Neural progenitor cell (in vitro differentiated cells): ENCODE measurements at regions not wholly inside any gene's neighbourhood (a gene's known extent, or its start where the extent isn't known, plus 50 kb on each side); places are given as distances from the start of the nearest gene placed in this dataset.

Source experiments
- DNase-seq: peaks from one replicate; pipeline ENCODE4 v3.0.0-alpha.2; 2016; ENCODE audit warnings: low spot score
- H2AFZ ChIP-seq: fragments of 200-600 bp; sonication (generic); replicated peaks from 2 replicates; pipeline ENCODE4 v1.6.1; 2016; ENCODE audit warnings: antibody characterized with exemption
- H3F3A ChIP-seq: fragments of 200-600 bp; sonication (generic); 2 replicates; pipeline ENCODE4 v1.6.1; 2016; ENCODE audit warnings: antibody characterized with exemption, low read depth
- H3K27ac ChIP-seq: fragments of 200-600 bp; sonication (generic); 2 replicates; pipeline ENCODE4 v1.5.1; 2016; ENCODE audit warnings: mild to moderate bottlenecking
- H3K27me3 ChIP-seq: fragments of 200-600 bp; sonication (generic); 2 replicates; pipeline ENCODE4 v1.6.1; 2016; ENCODE audit warnings: mild to moderate bottlenecking, moderate library complexity
- H3K36me3 ChIP-seq: fragments of 200-600 bp; sonication (generic); 2 replicates; pipeline ENCODE4 v1.5.1; 2016
- H3K4me1 ChIP-seq: fragments of 200-600 bp; sonication (generic); 2 replicates; pipeline ENCODE4 v1.6.1; 2016; ENCODE audit warnings: mixed run types
- H3K4me2 ChIP-seq: fragments of 200-600 bp; sonication (generic); 2 replicates; pipeline ENCODE4 v1.6.1; 2016
- H3K4me3 ChIP-seq: fragments of 200-600 bp; sonication (generic); 2 replicates; pipeline ENCODE4 v1.5.1; 2016
- H3K79me2 ChIP-seq: fragments of 200-600 bp; sonication (generic); 2 replicates; pipeline ENCODE4 v1.6.1; 2016; ENCODE audit warnings: low read depth
- H3K9ac ChIP-seq: fragments of 200-600 bp; sonication (generic); 2 replicates; pipeline ENCODE4 v1.6.1; 2016
- H3K9me3 ChIP-seq: fragments of 200-600 bp; sonication (generic); 2 replicates; pipeline ENCODE4 v1.5.1; 2016; ENCODE audit warnings: low read depth
- H4K20me1 ChIP-seq: fragments of 200-600 bp; sonication (generic); 2 replicates; pipeline ENCODE4 v1.6.1; 2016; ENCODE audit warnings: low read depth
- H3K27ac Mint-ChIP-seq: 3 replicates; pipeline ENCODE4 v1.8.0; 2021; ENCODE audit warnings: mixed read lengths
- H3K27me3 Mint-ChIP-seq: 2 replicates; pipeline ENCODE4 v1.8.0; 2022; ENCODE audit warnings: low read depth, mild to moderate bottlenecking, inconsistent platforms, moderate library complexity, mixed read lengths; ENCODE audit not compliant: insufficient read depth
- H3K36me3 Mint-ChIP-seq: 3 replicates; pipeline ENCODE4 v1.8.0; 2021; ENCODE audit warnings: mixed read lengths
- H3K4me1 Mint-ChIP-seq: 3 replicates; pipeline ENCODE4 v1.8.0; 2021; ENCODE audit warnings: mixed read lengths
- H3K4me3 Mint-ChIP-seq: 3 replicates; pipeline ENCODE4 v1.8.0; 2021; ENCODE audit warnings: mild to moderate bottlenecking, moderate library complexity, mixed read lengths
- H3K9me3 Mint-ChIP-seq: 3 replicates; pipeline ENCODE4 v1.8.0; 2020; ENCODE audit warnings: mixed read lengths
- EZH2 ChIP-seq: fragments of 200-600 bp; sonication (generic); IDR thresholded peaks from 2 replicates; pipeline ENCODE4 v1.6.1; 2017; ENCODE audit warnings: antibody characterized with exemption, mild to moderate bottlenecking, moderate library complexity
- EZH2phosphoT487 ChIP-seq: fragments of 200-600 bp; sonication (generic); IDR thresholded peaks from 2 replicates; pipeline ENCODE4 v1.6.1; 2017; ENCODE audit warnings: antibody characterized with exemption
- TF ChIP-seq, protein P1 (sequence below): fragments of 200-600 bp; sonication (generic); IDR thresholded peaks from 2 replicates; pipeline ENCODE4 v1.5.1; 2017; ENCODE audit warnings: antibody characterized with exemption, mild to moderate bottlenecking

GRCh38 chrX:142005532-142005931 is 101.8 kb downstream of the MAGEC1 start:
- Histone ChIP-seq H3K4me3 (no peak overlapping the region), H3K27me3 (no peaks in the 10 kb centered on the region), H3K9me3 (no peaks in the 10 kb centered on the region), H3F3A (no peaks in the 10 kb centered on the region), H3K79me2 (no peaks in the 10 kb centered on the region), H3K4me2 (no peak overlapping the region), H3K36me3 (no peaks in the 10 kb centered on the region), H3K9ac (no peak overlapping the region), H4K20me1 (no peaks in the 10 kb centered on the region), H2AFZ (no peak overlapping the region), H3K27ac (no peak overlapping the region), H3K4me1 (no peaks in the 10 kb centered on the region)
- H3K4me1 Mint-ChIP-seq: no peaks in the 10 kb centered on the region
- no peaks in the 10 kb centered on the region for H3K27me3 Mint-ChIP-seq
- H3K36me3 Mint-ChIP-seq: no peaks in the 10 kb centered on the region
- TF ChIP-seq EZH2 (no peak), EZH2phosphoT487 (no peak)
- TF ChIP-seq, protein P1, sequence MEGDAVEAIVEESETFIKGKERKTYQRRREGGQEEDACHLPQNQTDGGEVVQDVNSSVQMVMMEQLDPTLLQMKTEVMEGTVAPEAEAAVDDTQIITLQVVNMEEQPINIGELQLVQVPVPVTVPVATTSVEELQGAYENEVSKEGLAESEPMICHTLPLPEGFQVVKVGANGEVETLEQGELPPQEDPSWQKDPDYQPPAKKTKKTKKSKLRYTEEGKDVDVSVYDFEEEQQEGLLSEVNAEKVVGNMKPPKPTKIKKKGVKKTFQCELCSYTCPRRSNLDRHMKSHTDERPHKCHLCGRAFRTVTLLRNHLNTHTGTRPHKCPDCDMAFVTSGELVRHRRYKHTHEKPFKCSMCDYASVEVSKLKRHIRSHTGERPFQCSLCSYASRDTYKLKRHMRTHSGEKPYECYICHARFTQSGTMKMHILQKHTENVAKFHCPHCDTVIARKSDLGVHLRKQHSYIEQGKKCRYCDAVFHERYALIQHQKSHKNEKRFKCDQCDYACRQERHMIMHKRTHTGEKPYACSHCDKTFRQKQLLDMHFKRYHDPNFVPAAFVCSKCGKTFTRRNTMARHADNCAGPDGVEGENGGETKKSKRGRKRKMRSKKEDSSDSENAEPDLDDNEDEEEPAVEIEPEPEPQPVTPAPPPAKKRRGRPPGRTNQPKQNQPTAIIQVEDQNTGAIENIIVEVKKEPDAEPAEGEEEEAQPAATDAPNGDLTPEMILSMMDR: no peak
- H3K27ac Mint-ChIP-seq: no peak overlapping the region
- no peak overlapping the region for H3K4me3 Mint-ChIP-seq
- H3K9me3 Mint-ChIP-seq: no peaks in the 10 kb centered on the region
- DNase-seq: no peak

- H3K4me3 ChIP-seq: no peak overlapping the region
- H3K27ac Mint-ChIP-seq: no peak overlapping the region
- no peak overlapping the region for H3K4me3 Mint-ChIP-seq
- H3K27me3 ChIP-seq: no peaks in the 10 kb centered on the region
- no peaks in the 10 kb centered on the region for H4K20me1 ChIP-seq
- no peaks in the 10 kb centered on the region for H3K36me3 Mint-ChIP-seq
- H3K4me1 ChIP-seq: no peaks in the 10 kb centered on the region
- no peaks in the 10 kb centered on the region for H3K27me3 Mint-ChIP-seq
- no peaks in the 10 kb centered on the region for H3K36me3 ChIP-seq
- H3K4me2 ChIP-seq: no peak overlapping the region
- H3F3A ChIP-seq: no peaks in the 10 kb centered on the region
- no peak overlapping the region for H3K27ac ChIP-seq
- H3K79me2 ChIP-seq: no peaks in the 10 kb centered on the region
- no peaks in the 10 kb centered on the region for H3K9me3 ChIP-seq
- H2AFZ ChIP-seq: no peak overlapping the region
- no peak overlapping the region for H3K9ac ChIP-seq
- H3K4me1 Mint-ChIP-seq: no peaks in the 10 kb centered on the region
- H3K9me3 Mint-ChIP-seq: no peaks in the 10 kb centered on the region
- no peak for DNase-seq
- TF ChIP-seq EZH2: no peak
- TF ChIP-seq EZH2phosphoT487: no peak
- TF ChIP-seq, protein P1: no peak
Measured at GRCh38 chrX:142002471-142002870, 98.8 kb downstream of the MAGEC1 start.

DNA sequence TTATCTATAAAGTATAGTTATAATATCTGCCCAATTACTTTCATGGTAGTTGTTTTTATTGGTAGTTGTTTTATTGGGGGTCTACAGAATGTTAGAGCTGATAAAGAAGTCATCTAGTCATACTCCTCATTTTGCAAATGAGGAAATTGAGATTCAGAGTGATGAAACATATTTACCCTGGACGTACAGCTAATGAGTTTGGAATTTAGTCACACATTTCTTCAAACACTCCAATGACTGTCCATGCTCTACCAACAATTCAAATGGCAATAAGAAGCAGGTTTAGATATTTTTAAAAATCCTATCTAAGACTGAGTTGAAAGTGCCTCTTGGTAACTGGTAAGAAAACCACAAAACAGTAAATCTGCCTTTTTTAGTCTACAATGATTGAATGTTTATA is 98.2 kb downstream of the MAGEC1 start:
- Histone ChIP-seq H4K20me1 (no peaks in the 10 kb centered on the region), H3K9me3 (no peaks in the 10 kb centered on the region), H3K4me2 (no peak overlapping the region), H3F3A (no peaks in the 10 kb centered on the region), H3K36me3 (no peaks in the 10 kb centered on the region), H3K9ac (no peak overlapping the region), H3K27me3 (no peaks in the 10 kb centered on the region), H3K4me1 (no peaks in the 10 kb centered on the region), H3K79me2 (no peaks in the 10 kb centered on the region), H3K4me3 (no peak overlapping the region), H2AFZ (no peak overlapping the region), H3K27ac (no peak overlapping the region)
- H3K36me3 Mint-ChIP-seq: no peaks in the 10 kb centered on the region
- TF ChIP-seq EZH2: no peak
- TF ChIP-seq EZH2phosphoT487: no peak
- TF ChIP-seq, protein P1: no peak
- H3K4me3 Mint-ChIP-seq: no peak overlapping the region
- no peaks in the 10 kb centered on the region for H3K4me1 Mint-ChIP-seq
- H3K27me3 Mint-ChIP-seq: no peaks in the 10 kb centered on the region
- H3K27ac Mint-ChIP-seq: no peak overlapping the region
- H3K9me3 Mint-ChIP-seq: no peaks in the 10 kb centered on the region
- DNase-seq: no peak

- no peak overlapping the region for H3K4me3 ChIP-seq
- Mint-ChIP-seq H3K27me3 (no peaks in the 10 kb centered on the region), H3K4me3 (no peak overlapping the region), H3K4me1 (no peaks in the 10 kb centered on the region), H3K27ac (no peak overlapping the region), H3K9me3 (peaks cover 10% of the 10 kb centered on the region), H3K36me3 (no peaks in the 10 kb centered on the region)
- no peaks in the 10 kb centered on the region for H4K20me1 ChIP-seq
- H2AFZ ChIP-seq: no peak overlapping the region
- H3K27ac ChIP-seq: no peak overlapping the region
- no peaks in the 10 kb centered on the region for H3K9me3 ChIP-seq
- no peaks in the 10 kb centered on the region for H3K79me2 ChIP-seq
- H3K4me2 ChIP-seq: no peak overlapping the region
- H3K9ac ChIP-seq: no peak overlapping the region
- H3K36me3 ChIP-seq: no peaks in the 10 kb centered on the region
- DNase-seq: no peak
- no peaks in the 10 kb centered on the region for H3F3A ChIP-seq
- TF ChIP-seq EZH2phosphoT487: no peak
- TF ChIP-seq, protein P1: no peak
- TF ChIP-seq EZH2: no peak
- no peaks in the 10 kb centered on the region for H3K27me3 ChIP-seq
- H3K4me1 ChIP-seq: no peaks in the 10 kb centered on the region
Measured at GRCh38 chrX:141989815-141990214, 86.1 kb downstream of the MAGEC1 start.
